ENCODE measurements at regions not wholly inside any gene's neighbourhood (a gene's known extent, or its start where the extent isn't known, plus 50 kb on each side); places are given as distances from the start of the nearest gene placed in this dataset.
"Not testable (repeated sequence)": the region's sequence is repeated elsewhere in the genome, so short reads cannot be mapped to it uniquely, and the experiment has no call there.

DNA sequence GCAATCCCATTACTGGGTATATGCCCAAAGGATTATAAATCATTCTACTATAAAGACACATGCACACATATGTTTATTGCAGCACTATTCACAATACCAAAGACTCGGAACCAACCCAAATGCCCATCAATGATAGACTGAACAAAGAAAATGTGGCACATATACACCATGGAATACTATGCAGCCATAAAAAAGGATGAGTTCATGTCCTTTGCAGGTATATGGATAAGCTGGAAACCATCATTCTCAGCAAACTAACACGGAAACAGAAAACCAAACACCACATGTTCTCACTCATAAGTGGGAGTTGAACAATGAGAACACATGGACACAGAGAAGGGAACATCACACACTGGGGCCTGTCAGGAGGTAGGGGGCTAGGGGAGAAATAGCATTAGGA is 235.7 kb downstream of the PTN start:
- DNase-seq: not testable (repeated sequence)

GRCh38 chr7:137103526-137103925 is 235.1 kb downstream of the CHRM2 start:
- not testable (repeated sequence) for DNase-seq

DNA sequence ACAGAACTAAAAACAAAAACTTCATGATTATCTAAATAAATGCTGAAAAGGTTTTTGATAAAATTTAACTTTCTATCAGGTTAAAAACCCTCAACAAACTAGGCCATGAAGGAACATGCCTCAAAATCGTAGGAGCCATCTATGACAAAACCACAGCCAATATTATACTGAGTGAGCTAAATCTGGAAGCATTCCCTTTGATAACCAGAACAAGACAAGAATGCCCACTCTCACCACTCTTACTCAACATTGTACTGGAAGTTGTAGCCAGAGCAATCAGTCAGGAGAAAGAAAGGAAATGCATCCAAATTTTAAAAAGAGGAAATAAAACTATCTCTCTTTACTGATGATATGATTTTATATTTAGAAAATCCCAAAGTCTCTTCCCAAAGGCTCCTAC is 228.7 kb downstream of the CHRM2 start:
- DNase-seq: no peak

GRCh38 chr7:137096607-137097006 is 228.2 kb downstream of the CHRM2 start:
- DNase-seq: no peak

DNA sequence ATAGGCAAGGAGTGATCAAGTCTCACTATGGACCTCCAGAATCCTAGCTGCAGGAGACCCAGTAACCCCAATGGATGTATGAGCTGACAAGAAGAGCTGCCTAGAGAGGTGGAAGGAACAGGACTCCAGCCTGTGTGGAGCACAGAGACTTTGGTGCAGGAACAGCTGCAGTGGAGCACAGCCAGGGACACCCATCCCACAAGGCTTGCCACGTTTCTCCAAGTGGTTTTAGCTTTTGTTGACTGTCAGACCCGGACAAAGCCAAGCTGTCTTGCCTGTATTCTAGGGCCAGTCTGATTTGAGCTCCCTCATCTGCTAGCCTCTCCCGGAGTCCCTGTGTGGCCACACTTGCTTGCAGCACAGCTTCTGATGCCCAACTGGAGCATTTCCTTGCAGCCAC is 224.7 kb downstream of the CHRM2 start:
- no peak for DNase-seq

DNA sequence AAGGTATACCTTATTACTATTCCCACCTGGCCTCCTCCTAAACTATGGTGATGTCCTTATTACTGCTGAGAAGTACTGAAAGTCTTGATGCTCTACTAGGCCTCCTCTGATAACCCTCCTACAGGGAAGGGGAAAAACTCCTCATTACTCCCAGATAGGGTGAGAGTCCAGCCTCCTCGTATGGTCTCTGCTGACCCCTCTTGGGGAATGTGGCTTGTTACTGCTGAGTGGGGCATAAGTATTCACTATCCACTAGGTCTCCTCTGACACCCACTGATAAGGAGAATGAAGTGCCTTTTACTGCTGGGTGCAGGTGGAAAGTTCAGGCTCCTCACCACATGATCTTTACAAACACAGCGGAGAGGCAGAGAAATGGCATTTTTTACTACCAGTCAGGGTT is 222.9 kb downstream of the CHRM2 start:
- no peak for DNase-seq

- no peak for DNase-seq
These were observed 218.4 kb downstream of the CHRM2 start for GRCh38 chr7:137086896-137087295.

DNA sequence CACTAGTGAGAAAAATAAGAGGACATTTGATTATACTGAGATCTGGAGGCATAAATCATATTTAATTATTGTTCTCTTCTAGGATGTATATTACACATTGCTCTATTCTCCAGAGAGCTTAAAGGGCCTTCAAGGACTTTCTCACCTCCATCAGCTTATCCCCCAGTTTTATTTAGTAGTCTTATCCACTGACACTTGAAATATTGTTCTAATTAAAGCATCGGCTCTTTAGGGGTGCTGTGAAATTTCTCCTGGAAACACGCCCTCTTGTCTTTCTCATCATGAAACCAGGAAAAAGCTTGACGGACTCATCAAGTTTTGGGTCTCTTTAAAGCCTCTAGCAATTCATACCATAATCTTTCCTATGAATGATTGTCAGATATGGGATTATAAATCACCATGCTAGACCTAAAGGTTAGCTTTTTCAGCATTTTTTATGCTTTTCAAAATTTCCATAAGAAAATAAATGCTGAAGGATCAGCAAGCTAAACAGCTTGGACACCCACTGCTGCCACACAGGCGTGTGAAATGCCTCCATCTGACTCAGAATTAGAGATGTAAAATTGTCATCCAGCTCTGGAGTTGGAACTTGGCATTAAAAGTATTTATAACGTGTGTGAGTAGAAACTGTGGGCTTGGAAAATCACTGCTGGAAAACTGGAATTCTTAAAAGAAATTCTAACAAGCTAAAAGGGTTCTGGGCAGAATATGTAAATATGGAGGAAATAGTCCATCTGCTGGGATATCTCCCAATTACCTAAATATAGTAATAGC is 216.3 kb downstream of the CHRM2 start:
- DNase-seq: no peak

DNA sequence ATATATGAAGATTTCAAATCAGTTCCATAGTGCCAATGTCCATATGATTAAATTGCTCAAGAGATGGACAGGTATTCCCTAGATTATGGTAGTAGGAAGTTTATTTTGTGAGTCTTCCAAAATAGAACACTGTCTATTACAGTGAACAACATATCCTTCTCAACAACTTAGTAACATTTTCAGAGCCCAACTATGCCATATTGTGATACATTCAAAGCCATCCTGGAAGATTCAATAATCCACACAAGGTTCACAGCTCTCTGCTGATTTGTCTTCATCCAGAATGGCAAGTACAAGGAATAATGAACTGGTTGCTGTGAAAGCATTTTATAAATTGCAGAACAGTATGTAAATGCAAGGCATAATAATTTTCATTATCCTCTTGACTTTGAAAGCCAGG is 213.9 kb downstream of the CHRM2 start:
- DNase-seq: no peak

DNA sequence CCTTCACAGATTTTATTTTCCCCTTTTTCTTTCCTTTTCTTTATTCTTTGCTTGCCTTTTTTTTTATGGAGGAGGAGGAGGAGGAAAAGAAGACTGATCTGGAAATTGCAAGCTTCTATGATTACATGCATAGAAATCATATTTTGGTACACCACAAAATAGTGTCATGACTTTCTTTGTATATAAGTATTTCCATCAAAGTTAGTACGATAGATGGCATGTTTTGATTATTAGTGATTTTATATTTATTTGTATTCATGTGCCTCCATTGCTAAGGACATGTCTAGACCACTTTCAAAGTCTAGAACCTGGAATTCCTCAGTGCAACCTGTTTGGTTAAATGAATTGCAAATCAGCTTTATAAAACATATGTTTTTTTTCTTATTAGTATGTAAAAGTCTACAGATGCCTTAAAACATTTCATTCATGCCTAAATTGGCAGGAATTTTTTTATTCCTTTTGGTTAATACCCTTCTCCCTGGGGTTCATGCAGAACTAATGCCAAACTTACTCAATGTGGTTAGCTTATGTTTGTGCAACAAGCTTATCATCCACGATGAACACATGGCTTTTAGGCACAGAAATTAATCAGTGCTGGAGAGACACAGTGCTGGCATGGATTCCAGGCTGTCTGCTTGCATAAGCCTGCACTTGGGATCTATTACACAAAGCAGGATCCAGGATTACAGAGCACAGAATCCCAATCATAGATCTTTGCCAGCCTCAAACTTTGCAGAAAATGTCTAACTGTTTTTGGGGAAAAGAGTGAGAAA is 213.1 kb downstream of the CHRM2 start:
- DNase-seq: peak in 1 of 2 experiments; percentile 15

- DNase-seq: no peak
These were observed 212.2 kb downstream of the CHRM2 start for GRCh38 chr7:137080516-137081203.

DNA sequence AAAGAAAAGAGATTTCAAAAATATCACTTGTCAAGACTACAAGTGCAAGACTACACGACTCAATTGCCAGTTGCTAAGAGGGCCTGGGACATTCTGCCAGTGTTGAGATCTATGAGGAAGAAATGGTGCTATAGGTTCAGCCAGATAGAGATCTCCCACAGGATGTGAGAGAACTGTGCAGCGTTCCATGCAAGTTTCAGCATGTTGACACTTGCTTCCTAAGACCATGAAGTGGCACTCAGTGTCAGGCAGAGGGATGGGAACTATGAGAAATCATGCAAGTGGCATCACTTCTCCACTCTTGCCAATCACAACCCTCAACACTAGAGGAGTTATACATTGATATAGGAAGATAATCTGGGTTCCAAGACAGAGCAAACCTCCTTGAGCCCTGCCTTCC is 210.3 kb downstream of the CHRM2 start:
- no peak for DNase-seq

DNA sequence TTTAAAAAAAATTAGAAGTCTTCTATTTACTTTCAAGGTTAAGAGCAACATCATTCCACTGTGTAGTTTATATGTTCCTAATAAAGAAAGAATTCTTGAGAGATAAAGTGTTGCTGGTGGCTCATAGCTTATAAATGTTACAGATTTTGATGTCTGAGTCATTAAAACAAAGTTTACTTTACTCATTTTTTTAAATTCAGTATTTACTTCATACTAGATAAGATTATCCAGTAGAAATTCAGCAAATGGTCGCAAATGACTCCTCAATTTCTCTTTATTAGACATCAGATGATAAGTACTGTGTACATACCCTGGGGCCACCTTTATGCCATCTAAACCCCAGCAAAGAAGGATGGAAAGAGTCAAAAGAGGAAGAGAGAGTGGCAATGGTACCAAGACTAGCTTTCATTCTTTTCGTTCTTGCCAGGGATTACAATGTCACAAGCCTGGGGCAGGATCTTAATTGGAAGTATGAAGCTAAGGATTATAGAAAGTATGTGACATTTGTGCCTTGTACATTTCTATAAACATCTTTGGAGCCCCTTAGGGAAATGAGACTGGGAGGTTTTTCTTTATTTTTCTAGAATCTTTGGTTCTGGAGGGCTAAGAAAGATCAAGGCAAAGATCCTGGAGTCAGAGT is 206.1 kb downstream of the CHRM2 start:
- DNase-seq: no peak

- DNase-seq: no peak
These were observed 205.3 kb downstream of the CHRM2 start for GRCh38 chr7:137073571-137074325.
